ENCODE measurements at regions not wholly inside any gene's neighbourhood (a gene's known extent, or its start where the extent isn't known, plus 50 kb on each side); places are given as distances from the start of the nearest gene placed in this dataset.
"Not testable (repeated sequence)": the region's sequence is repeated elsewhere in the genome, so short reads cannot be mapped to it uniquely, and the experiment has no call there.

GRCh38 chr5:115469904-115470516 is 74.6 kb downstream of the FEM1C start:
- DNase-seq, result no peak

GRCh38 chr5:115467628-115468027 is 76.9 kb downstream of the FEM1C start:
- DNase-seq, result no peak

GRCh38 chr5:115465431-115465830 is 79.1 kb downstream of the FEM1C start:
- DNase-seq, result no peak

- no peak for DNase-seq
These were observed 80.6 kb downstream of the FEM1C start for GRCh38 chr5:115463983-115464382.

GRCh38 chr5:115461506-115462290 is 82.9 kb downstream of the FEM1C start:
- DNase-seq, result peak in 1 of 5 donors; percentile 71

DNA sequence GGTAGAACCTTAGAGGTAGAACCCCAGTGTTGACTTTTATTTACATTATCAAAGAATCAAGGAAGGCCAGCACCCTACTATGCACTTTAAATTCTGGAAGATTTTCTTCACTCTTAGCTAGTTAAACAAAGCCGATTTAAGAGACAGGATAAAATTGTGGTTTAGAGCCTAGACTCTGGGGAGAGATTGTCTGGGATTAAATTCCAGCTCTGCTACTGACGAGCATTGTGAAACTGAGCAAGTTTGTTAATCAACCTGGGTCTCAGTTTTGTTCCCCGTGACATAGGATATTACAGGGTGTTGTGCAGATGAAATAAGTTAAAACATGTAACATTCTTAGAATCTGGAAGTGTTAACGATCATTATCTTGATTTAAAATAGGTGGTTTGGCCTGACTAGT is 83.5 kb downstream of the FEM1C start:
- no peak for DNase-seq

- peak in 1 of 5 donors; percentile 74 for DNase-seq
These were observed 84.1 kb downstream of the FEM1C start for GRCh38 chr5:115460472-115460871.

DNA sequence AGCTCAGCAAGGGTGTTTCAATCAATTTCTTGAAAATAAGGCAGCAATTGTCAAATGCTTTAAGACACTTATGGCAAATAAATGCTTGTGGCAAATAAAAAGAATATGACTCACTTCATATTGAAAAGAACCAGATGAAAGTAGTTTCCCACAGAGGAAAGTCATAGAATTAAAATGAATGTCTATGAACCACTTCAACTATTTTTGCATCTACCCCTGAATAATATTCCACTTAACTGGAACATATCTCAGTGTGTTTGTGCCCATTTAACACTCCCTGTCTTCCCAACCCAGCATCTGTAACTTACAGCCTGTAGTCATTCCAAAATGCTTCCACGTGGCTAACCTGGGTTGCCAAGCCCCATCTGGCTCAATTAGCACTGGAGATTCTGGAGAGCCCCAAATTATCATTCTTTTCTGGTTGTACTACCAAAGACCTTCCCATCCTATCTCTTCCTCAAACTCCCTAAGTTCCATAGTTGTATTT is 84.7 kb downstream of the FEM1C start:
- DNase-seq, result no peak

GRCh38 chr5:115458416-115458815 is 86.2 kb downstream of the FEM1C start:
- DNase-seq, result no peak

DNA sequence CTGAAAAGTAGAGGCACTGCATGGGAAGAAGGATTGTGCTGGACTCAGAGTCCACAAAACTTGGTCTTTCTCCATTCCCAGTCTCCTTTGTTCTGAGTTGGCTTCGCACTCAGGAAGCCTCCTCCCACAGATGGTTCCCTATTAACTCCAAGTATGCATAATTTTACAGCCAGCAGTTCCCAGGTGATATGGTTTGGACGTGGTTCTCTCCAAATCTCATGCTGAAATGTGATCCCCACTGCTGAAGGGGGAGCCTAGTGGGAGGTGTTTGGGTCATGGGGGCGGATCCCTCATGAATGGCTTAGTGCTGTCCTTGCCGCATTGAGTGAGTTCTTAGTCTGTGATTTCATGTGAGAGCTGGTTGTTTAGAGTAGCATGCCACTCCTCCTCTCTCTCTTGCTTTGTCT is 86.6 kb downstream of the FEM1C start:
- no peak for DNase-seq

- no peak for DNase-seq
These were observed 87.0 kb downstream of the FEM1C start for GRCh38 chr5:115457571-115457970.

DNA sequence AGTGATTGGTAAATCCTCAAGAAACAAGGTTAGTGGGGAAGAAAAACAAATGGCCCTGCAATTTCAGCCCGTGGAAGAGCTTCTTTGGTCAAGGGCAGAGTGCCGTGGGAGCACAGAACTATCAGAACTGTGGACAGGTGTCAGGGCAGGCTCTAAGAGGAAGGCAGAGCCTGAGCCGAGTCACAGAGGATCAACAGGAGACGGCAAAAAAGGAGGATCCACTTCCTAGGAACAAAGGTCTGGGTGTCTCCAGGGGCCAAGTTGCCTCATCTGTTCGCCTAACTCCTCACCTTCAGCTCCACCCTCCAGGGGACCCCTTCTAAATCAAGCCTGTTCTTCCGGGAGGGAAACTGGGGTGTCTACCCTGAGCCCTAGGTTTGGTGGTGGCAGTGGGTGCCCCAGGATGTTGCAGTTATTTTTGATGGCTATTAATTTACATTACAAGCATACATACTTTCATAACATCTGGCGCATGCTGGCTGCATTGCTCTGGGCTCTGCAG is 88.0 kb downstream of the FEM1C start:
- no peak for DNase-seq

DNA sequence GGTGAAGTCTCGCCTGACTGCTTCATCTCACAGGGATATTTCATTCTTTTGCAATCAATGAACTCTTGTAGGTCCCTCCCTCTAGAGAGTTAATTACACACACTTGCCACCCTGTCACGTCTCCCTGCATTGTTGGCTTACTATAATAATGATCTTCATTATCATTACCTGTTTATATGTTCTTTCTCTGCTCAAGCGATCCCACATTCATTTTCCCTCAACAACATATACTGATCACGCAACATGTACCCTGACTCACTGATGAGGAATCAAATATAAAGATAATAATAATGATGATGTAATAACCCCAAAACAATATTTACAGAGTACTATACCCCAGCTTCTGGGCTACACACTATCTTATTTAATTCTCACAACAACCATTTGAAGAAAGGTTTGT is 88.5 kb downstream of the FEM1C start:
- no peak for DNase-seq

GRCh38 chr5:115455301-115455707 is 89.3 kb downstream of the FEM1C start:
- DNase-seq, result no peak

DNA sequence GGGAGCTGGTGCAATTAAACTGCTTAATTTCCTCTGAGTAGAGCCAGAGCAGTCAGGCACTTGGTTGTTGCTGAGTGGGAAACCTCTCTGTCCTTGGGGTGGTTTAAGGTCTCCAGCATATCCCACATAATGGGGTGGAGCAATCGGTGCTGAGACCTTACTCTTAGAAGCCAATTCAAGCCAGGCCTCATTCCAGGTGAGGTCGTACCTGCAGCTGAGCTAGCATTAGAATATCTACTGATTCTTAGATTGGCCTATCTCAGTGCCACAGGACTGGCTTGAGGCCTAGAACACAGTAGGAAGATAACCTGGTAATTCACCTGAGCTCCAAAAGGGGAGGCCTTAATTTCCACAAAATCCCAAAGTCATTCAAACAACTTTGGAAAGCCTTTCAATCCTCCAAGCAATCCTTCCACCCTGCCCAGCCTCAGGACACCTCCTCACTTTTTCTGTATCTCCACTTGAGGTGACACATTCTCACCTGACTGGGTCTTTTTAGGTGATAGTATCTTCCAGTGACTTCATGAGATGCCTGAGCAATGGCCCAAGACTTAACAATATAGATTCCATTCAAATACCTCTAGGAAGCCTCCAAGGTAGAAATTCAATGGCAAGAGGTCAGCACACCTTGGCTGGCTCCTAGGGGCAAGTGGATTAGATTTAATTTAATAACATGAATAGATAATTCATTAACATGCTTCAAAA is 91.0 kb downstream of the FEM1C start:
- no peak for DNase-seq

DNA sequence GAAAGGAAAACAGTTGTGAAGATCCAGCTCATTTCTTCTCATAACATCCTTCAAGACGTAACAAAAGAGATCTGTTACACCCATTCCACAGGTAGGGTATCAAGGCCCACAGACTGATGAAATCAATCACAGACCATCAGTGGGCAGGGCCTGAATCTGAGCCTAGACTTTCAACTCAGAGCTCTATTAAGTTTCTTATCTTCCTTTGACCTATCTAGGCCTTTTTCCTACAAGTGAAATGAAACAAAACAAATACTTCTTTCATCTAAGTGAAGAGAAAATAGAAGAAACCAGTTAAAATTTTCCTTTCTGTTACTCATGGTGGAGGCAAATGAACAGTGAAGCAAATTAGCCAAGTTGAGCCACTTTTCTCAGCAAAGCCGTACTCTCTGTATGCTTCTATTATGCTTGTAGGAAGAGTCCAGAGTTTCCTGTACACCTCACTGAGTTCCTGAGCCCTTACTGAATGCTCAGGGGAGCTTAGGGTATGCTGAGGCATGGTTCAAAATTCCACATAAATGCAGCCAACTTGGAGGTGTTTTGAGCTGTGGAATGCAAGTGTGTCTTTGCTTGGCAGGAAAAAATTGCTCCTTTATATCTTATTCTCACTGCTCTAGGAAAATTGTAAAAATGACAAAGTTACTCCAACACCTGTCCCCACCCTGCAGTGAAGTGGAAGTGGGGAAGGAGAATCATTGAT is 91.9 kb downstream of the FEM1C start:
- DNase-seq, result no peak

DNA sequence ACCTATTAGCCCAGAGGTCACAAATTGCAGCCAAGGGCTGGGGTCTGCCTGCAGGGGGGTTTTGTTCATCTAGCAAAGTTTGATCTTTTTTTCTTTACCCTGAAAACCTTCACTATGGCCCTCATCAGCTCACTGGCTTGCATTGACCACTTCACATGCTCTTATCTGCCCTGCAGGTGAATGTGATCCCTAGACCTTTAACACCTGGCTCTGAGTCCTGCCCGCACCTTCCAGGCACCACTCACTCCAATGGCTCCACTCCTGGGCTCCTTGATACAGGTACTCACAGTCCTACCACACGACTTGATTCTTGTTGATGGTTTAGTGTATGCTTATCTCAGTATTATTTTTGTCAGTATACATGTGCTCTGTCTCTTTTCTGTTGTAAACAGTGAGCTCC is 92.5 kb downstream of the FEM1C start:
- no peak for DNase-seq

- no peak for DNase-seq
These were observed 93.8 kb downstream of the FEM1C start for GRCh38 chr5:115450741-115451140.

DNA sequence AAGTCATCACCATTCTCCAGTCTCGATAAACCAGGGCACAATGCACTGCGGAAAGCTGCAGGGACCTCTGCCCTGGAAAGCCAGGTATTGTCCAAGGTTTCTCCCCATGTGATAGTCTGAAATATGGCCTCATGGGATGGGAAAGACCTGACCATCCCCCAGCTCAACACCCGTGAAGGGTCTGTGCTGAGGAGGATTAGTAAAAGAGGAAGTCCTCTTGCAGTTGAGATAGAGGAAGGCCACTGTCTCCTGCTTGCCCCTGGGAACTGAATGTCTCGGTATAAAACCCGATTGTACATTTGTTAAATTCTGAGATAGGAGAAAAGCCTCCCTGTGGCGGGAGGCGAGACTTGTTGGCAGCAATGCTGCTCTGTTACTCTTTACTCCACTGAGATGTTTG is 95.9 kb downstream of the FEM1C start:
- DNase-seq, result not testable (repeated sequence)

- no peak for DNase-seq
These were observed 103.7 kb downstream of the FEM1C start for GRCh38 chr5:115440782-115441451.

- DNase-seq, result no peak
These were observed 104.9 kb downstream of the FEM1C start for GRCh38 chr5:115439639-115440038.

DNA sequence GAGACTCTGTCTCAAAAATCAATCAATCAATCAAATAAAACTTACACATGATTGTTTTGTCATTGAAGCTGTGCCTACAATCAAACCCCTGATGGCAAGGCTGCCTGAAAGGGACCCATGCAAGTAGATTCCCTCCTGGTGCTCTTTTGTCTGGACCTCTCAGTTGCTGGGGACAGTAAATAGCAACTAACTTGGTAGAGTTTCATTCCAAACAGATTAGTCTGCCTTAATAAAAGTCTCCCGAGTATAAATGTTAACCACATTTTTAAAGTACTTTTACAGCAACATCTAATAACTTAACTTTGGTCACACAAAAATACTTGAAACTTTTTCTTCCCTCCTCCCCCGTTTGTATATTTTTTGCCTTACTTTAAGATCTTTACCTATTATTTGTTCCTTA is 105.5 kb downstream of the FEM1C start:
- DNase-seq, result no peak

Measured in T-helper 1 cell (primary cell).